Right lobe of liver (tissue), 4 donors: ENCODE measurements at regions not wholly inside any gene's neighbourhood (a gene's known extent, or its start where the extent isn't known, plus 50 kb on each side); places are given as distances from the start of the nearest gene placed in this dataset.
"Not testable (repeated sequence)": the region's sequence is repeated elsewhere in the genome, so short reads cannot be mapped to it uniquely, and the experiment has no call there.

ENCODE experiments used
- CTCF ChIP-seq, 4 donors: fragments of 200-600 bp in 3 of 4; fragments of 450-650 bp in 1 of 4; IDR thresholded peaks; one replicate each; pipeline versions ENCODE4 v1.5.1 to v1.8.0; 2016 to 2022; ENCODE audit warnings: antibody characterized with exemption in 4 of 4, mild to moderate bottlenecking in 2 of 4
- POLR2A ChIP-seq: fragments of 450-650 bp; IDR thresholded peaks from one replicate; pipeline ENCODE4 v1.6.1; 2017; ENCODE audit warnings: antibody characterized with exemption, mild to moderate bottlenecking
- donor health status: DM: no; HTN: no; CAD: no.
- donor health status: DM: no; HTN: no; CAD: no.
- donor health status: DM: no; HTN: yes; CAD: no.

- TF ChIP-seq CTCF (IDR thresholded peaks at IDR 0.05); POLR2A: not testable (repeated sequence)
These were observed 278.6 kb upstream of the PLET1 start for GRCh38 chr11:112539281-112539555.
